UCSD-AML1 (cell line): ENCODE measurements at regions not wholly inside any gene's neighbourhood (a gene's known extent, or its start where the extent isn't known, plus 50 kb on each side); places are given as distances from the start of the nearest gene placed in this dataset.
"Not testable (repeated sequence)": the region's sequence is repeated elsewhere in the genome, so short reads cannot be mapped to it uniquely, and the experiment has no call there.

ENCODE experiments used
- DNase-seq: peaks from one replicate; lab custom pipeline; 2025; ENCODE audit not compliant: unreplicated experiment; lab: John Stamatoyannopoulos, UW

- no peak for DNase-seq
These were observed 69.2 kb downstream of the LYZL2 start for GRCh38 chr10:30560326-30560725.

GRCh38 chr10:30559180-30559579, 70.4 kb downstream of the LYZL2 start:
- DNase-seq, result no peak

- no peak for DNase-seq
These were observed 71.1 kb downstream of the LYZL2 start for GRCh38 chr10:30558411-30558810.

- DNase-seq, result no peak
These were observed 71.7 kb downstream of the LYZL2 start for GRCh38 chr10:30557884-30558283.

- no peak for DNase-seq
These were observed 73.4 kb downstream of the LYZL2 start for GRCh38 chr10:30556189-30556588.

- DNase-seq, result no peak
These were observed 74.1 kb downstream of the LYZL2 start for GRCh38 chr10:30555465-30555864.

GRCh38 chr10:30554440-30554825, 75.1 kb downstream of the LYZL2 start:
- DNase-seq, result no peak

GRCh38 chr10:30553626-30554439, 75.7 kb downstream of the LYZL2 start:
- DNase-seq, result no peak

- DNase-seq, result no peak
These were observed 76.4 kb downstream of the LYZL2 start for GRCh38 chr10:30553018-30553625.

- DNase-seq, result peak; percentile 49
These were observed 78.4 kb downstream of the LYZL2 start for GRCh38 chr10:30550967-30551815.

- not testable (repeated sequence) for DNase-seq
These were observed 80.3 kb downstream of the LYZL2 start for GRCh38 chr10:30549134-30549687.

- no peak for DNase-seq
These were observed 83.0 kb downstream of the LYZL2 start for GRCh38 chr10:30546511-30546910.

- DNase-seq, result no peak
These were observed 86.7 kb downstream of the LYZL2 start for GRCh38 chr10:30542895-30543288.

- DNase-seq, result no peak
These were observed 87.3 kb downstream of the LYZL2 start for GRCh38 chr10:30542001-30542894.

GRCh38 chr10:30540276-30540675, 89.3 kb downstream of the LYZL2 start:
- no peak for DNase-seq

- DNase-seq, result no peak
These were observed 91.5 kb downstream of the LYZL2 start for GRCh38 chr10:30538086-30538485.

- DNase-seq, result no peak
These were observed 92.0 kb downstream of the LYZL2 start for GRCh38 chr10:30537586-30537985.

GRCh38 chr10:30537158-30537557, 92.4 kb downstream of the LYZL2 start:
- not testable (repeated sequence) for DNase-seq

GRCh38 chr10:30536578-30536977, 93.0 kb downstream of the LYZL2 start:
- DNase-seq, result no peak

- no peak for DNase-seq
These were observed 93.9 kb downstream of the LYZL2 start for GRCh38 chr10:30535677-30536076.
